HuH-7 (cell line): ENCODE measurements at regions not wholly inside any gene's neighbourhood (a gene's known extent, or its start where the extent isn't known, plus 50 kb on each side); places are given as distances from the start of the nearest gene placed in this dataset.

Experiments used
- DNase-seq: peaks from one replicate; pipeline ENCODE4 v3.0.0; 2011; ENCODE audit warnings: low spot score

DNA sequence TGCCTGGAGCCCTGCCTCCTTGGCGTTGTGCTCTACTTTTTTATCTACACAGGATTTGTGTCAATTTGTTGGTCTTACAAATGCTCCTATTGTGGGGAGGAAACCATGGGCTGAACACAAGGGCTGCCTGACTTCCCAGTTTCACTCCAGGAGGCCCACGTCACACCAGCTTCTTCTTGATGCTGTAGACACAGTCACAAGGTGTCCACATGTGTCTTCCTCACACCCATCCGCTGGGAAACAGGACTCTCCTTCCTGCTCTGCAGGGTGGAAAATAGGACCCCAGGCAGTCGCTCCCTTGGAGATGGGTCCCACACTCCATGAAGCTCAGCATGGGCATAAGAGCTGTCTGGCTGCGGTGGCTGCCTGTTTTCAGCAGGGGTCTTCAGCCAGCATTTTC is 468.2 kb downstream of the EPHA4 start:
- no peak for DNase-seq

DNA sequence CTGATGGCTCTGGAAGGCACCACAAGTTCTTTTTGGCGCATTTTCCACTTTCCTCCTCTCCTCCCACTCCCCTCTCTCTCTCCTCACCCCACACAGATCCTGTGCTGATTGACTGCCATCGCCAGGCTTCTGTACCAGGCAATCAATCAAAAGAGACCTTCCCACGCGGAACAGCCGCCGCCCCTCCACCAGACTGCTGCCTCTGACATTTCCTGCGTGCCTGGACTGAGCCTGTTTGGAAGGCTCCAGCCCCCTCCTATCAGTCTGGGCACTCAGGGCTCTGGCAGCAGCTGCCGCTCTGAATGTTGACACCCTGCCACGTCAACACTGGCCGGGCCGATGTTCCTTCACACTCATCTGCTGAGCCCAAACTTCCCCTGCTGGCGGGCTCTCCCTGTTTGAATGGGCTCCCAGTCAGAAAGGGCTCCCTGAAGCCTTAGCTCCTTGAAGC is 467.7 kb downstream of the EPHA4 start:
- no peak for DNase-seq

DNA sequence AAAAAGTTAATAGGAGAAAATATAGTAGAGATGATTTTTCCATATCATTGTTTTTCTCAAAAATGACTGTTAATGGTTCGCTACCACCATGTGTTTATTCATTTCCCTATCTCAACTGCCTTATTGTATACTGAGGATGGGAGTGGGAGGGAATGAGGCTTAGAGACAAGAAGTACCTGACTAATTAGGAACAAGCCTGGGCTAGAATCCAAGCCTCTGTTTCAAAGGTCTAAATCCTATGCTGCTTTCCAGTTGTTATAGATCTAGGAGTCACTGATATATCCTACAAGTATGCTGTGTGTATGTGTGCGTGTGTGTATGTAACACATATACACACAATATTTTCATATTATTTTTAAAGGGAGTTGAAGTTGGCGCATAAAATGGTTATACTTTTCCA is 465.9 kb downstream of the EPHA4 start:
- DNase-seq = no peak

DNA sequence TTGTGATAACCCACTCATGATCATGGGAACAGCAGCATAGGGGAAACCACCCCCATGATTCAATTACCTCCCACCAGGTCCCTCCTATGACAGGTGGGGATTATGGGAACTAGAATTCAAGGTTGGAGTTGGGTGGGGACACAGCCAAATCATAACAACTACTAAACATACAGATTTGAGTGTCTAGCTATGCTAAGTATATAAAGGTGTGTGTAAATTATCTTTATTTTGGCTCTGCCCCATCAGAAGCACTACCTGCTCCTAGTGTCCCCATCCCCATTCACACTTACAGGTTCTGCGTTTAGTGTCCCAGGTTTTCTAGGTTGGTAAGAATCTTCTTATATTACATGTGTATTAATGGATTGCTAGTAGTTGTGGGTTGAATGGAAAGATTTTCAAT is 464.7 kb downstream of the EPHA4 start:
- DNase-seq = no peak

DNA sequence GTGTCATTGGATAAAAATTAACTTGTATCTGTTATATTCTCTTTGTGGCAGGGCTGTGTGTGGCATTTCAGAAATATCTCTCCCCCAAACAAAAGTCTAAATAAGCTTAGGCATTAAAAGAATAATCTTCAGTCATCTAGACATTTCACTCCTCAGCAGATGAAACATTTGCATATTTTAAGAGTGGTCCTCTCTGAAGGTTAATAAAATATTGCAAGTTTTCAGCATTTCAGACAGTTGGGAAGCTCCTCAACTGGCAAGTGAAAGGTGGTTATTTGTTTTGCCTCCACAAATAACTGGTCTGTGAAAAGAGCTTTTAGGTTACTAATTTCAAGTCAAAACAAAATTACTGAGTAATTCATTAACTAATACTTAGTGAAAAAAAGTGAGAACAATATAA is 462.6 kb downstream of the EPHA4 start:
- DNase-seq = no peak

DNA sequence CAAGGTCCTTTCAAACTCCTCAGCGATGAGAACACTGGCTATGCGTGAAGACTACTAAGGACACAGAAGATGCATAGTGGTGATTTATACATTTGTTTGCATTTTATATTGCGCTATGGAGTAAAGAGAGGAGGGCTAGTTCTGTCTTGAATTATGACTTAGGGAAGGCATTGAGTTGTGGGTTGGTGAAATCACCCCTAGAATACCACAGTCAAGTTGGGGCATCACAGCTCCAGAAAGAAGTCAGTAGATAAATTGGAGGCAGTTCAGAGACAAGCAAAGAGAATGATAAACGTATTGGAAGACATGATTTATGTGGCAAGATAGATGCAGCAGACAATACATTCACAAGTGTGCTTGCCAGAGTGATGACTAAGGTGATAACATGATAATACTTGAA is 460.4 kb downstream of the EPHA4 start:
- no peak for DNase-seq

DNA sequence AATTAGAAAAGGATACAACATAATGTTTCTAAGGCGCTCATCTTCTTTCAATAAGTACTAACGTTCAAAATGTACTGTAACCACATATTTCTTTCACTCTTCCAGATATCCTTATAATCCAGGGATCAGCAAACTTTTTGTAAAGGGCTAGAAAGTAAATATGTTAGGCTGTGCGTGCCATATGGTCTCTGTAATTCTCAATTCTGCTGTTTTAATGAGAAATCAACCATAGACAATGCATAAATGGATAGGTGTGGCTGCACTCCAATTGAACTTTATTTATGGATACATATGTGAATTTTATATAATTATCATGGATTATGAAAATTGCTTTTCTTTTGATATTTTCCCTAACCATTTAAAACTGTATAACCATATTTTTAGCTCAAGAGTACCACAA is 459.4 kb downstream of the EPHA4 start:
- no peak for DNase-seq

DNA sequence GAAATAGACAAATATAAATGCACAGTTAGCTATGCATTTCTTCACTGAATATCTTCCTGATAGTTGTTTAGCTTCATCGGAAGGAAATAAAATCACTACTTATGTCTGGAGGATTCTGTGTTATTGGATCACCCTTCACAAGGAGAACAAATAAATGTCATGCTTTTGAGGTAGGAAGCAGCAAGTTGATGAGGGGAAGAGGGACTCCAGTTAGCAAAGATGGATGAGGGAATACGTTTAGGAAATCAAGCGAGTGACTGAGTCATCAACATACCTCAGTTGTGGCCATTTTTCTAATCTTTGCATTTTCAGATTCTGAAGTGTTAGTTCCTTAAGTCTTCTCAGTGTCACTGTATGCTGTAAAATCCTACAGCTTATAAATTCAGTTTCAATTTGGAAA is 456.2 kb downstream of the EPHA4 start:
- DNase-seq = no peak

DNA sequence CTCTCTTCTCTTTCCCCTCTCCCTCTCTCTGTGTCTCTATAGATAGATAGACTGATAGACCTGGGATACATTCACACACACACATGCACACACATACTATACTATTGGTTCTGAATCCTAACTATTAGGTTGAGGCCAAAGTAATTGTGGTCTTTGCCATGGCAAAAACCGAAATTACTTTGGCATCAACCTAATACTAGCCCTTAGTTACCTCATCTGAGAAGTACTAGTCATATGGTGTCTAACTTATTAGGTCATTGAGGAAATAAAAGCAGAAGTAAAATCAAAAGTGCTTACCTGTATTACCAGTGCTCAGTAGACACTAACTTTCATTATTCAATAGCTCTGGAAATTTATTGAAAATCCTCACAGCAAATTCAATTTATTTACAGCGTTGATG is 451.5 kb downstream of the EPHA4 start:
- no peak for DNase-seq

DNA sequence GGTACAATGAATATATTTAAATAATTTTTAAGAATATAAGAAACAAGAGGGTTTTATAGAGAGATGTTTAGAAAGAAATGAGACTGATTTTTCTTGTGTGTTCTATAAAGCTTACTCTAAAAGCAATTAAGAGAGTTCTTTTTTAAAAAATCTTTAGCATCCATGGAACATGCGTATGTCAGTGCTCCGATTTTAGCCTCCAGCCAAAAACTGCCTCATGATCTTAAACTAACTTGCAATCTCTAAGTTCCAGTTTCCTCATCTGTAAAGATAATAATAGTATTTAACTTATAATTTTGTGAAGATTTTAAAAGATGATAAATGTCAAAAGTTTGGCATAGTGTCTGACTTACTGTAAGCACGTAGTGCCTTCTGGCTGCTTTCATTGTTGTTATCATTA is 448.7 kb downstream of the EPHA4 start:
- DNase-seq = no peak

DNA sequence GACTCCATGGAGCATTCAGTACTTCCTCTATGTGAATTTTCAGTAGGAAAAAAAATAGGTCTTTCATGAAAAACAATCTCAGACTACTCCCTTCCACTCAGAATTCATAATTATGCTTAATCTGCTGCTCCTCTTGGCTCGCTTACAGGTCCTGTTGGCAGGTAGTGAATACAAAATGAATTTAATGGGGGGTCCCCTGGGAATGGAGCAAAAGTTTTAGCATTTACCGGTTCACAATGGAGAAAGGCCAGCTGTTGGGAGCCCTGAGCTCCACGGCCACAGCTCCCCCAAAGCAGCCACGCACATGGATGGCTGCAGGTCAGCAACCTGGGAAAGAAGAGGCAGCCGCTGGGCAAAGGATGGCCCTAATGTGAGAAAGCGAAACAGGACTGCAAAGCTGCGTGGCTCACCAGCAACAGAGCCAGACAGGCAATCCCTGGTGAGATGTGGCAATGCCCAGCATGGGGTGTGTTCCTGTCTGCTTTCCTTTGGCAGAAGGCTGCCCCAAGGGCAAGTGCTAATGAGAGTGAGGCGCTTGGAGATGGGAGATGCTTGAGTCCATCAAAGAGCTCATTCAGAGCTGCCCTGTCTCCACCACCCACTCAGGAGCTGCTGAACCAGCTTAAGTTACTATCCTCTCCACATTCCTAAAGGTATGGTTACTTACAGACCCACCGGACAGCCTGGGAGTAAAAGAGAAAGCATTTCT is 447.4 kb downstream of the EPHA4 start:
- no peak for DNase-seq

DNA sequence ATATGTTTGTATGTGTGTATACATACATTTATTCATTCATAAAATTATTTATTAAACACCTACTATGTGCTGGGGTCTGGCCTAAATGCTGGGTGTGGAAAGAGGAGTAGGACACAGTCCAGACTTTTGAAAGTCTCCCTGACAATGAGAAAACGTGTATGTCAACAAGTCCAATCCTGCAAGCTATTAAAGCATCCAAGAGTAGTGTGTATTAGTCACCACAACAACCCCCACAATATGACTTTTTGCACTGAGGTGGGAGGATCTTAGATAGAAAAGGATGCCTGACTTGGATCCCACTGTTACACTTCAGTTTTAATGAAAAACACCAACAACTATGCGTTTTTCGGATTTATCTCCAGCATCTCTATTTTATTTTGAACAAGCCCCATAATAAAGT is 446.4 kb downstream of the EPHA4 start:
- DNase-seq = no peak

DNA sequence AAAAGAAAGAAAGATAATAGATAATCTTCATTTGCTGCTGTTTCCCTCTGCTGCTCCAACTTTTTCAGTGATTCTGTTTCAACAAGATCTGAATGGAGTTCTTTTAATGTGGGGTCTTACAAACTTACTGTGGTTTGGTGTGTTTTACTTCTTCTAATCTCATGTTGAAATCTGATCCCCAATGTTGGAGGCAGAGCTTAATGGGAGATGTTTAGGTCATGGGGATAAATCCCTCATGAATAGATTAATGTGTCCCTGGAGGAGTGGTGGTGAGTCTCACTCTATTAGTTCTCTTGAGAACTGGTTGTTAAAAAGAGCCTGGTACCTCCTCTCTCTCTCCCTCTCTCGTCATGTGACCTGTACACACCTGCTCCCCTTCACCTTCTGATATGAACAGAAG is 442.4 kb downstream of the EPHA4 start:
- no peak for DNase-seq

DNA sequence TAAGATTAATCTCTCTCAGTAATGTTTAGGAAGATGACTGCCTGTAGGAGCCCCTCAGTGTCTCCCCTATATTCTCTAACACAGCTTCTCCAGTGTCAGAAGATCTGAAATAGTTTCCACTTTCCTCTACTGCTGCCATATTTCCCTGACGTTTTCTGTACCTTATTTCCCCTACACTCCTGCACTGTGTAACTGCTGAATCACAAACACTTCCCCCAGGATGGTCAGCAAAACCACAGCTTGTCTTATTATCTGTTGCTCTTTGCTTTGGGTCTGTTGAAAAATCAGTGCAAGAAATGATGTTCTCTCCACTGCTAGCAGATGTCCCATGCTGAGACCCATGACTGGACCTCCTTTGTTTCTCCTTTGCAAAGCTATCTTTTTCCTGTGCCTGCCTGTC is 441.7 kb downstream of the EPHA4 start:
- no peak for DNase-seq

DNA sequence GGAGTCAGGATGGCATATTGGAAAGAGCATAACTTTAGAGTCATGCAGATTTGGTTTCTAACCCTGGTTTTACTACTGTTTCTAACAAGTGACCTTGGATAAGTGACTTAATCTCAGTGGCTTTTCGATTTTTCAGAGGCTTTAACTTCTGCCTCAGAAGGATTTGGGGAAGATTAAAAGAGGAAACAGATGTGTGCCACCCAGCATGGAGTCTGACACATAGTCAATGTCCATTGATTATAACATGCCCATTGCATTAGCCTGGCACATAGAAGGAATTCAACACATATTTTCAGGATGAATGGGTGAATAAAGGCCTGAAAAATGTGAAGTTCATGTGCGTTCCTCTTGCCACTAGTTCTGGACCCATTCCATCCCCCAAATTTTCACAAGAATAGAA is 438.2 kb downstream of the EPHA4 start:
- DNase-seq = no peak

DNA sequence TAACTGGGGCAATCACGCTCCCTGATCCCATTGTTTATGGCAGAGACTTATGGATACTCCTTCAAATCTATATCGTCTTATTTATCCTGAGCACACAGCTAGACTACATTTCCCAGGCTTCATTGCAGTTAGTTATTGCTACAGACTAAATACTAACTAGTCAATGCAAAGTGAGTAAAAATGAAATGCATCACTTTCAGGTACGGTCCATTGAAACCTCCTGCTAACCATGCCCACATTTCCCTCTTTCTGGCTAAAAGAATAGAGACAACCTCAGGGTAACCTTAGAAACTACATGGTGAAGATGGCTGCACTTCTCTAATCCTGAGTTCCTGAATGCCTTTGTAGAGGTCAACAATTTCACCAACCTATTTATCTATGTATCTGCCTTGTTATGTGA is 437.4 kb downstream of the EPHA4 start:
- DNase-seq = no peak

DNA sequence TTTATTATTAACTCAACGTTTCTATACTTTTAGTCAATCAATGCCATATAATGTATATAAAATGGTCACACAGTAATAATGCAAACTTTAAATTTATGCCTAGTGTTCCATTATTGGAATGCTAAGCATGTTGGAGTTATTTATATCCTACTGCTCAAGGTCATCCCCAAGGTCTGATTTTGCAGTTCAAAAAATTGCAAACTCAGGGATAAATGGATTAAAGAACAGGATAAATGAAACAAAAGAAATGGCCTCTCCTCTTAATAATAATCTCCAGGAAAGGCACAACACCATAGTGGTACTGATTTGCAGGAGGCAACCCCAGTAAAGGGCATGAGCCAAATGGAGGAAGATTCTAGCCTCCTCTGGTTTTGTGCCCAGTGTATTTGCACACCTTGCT is 436.4 kb downstream of the EPHA4 start:
- no peak for DNase-seq

DNA sequence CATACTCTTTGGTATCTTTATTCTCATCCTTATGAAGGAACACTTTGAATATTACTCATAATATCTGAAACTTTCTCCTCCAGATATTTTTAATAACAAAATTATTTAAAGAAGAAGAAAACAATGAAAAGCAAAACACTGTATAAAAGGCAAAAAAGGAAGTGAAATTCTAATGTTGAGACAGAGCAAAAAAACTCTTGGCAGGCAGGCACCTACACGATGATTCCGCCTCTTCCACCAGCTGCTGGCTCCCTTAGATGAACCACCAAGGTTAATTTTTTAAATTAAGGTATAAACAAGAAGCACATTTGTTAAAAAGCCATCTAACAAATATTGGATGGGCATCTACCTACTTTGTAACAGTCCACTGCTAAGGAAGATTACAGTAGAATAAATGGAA is 434.7 kb downstream of the EPHA4 start:
- no peak for DNase-seq

DNA sequence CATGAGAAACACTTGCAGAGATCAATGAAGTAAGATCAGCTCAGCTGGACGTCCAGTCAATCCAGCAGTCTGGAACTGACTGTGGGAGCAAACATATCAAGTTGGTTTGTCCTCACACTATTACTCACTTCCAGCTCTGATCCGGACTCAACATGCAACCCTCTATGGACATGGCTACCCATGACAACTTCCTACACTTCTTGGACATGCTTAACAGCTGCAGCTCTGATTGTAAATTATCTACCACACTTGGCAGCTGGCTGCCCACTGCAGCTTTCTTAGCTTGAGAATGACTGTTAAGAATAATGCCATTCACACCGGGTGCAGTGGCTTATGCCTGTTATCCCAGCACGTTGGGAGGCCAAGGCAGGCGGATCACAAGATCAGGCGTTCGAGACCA is 429.8 kb downstream of the EPHA4 start:
- DNase-seq = no peak

DNA sequence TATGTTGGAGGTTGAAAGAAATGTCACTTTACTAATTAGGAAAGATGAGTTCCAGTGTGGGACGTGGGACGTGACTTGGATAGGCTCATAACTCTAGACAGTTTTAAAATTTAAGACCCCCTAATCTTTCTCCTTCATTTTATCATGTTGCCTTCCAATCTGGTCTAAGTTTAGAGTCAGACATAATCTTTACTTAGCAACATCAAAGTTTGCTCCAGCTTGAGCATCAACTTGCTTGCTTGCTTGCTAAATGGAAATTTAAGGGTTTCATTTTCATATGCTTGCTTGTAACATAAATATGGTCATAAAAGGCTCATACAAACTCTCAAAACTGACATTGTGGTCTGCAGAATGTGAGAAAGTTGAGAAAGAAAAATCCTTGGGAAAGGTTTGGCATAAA is 428.9 kb downstream of the EPHA4 start:
- no peak for DNase-seq

DNA sequence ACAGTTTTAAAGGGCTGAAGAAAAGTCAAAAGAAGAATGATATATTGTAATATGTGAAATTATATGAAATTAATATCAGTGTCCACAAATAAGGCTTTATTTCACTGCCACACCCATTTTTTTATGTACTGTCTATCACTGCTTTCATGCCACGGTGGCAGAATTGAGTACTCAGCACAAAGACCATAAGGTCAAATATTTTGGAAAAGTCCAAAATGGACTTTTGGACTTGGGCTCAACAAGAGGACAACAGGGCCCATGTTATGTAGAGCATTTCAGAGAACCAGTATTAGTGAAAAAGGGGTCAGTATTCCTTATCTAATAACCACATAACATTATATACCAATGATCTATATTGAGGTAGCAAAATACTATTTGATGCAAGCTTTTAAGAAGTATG is 427.2 kb downstream of the EPHA4 start:
- DNase-seq = no peak

DNA sequence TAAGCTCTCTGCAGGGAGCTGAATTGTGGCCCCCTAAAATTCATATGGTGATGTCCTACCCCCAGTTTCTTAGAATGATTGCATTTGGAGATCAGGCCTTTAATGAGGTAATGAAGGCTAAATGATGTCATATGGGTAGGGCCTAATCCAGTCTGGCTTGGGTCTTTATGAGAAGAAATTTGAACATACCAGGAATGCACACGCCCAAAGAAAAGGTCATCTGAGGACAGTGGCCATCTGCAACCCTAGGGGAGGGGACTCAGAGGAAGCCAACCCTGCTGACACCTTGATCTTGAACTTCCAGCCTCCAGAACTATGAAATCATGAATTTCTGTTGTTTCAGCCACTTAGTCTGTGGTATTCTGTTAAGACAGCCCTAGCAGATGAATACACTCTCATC is 426.7 kb downstream of the EPHA4 start:
- DNase-seq = no peak

DNA sequence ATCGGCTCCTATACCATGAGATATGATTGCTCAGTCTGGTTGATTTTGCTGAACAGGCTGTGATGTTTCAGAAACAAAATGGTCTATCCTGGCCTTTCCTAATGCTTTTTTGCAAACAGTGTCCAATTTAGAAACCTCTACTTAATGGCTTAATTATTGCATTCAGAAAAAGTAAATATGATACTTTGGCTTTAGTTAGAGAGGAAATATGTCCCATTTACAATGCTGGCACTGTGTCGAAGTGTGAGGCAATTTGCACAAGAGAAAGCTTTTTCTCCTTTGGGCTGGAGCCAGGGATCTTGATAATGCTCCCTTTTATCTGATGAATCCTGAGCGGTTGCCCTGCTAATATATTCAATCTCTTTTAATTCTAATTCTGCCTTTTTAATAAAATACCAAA is 418.9 kb downstream of the EPHA4 start:
- DNase-seq = no peak

DNA sequence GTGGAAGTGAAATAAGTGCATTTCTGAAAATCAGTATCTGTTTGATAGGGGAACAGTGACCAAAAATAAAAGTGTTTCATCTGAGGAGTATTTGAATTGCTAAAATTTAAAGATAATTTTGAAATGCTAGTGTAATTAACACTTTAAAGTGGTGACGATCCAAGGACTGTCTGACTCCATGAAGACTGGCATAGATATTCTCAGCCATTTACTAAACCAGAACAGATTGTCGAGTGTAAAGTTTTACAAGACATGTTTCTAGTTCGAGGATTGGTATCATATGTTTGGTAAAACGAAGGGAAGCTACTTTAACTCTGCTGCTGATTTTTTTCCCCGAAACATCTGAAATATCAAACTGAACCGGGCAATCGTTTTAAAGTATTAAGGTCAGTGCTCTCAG is 417.9 kb downstream of the EPHA4 start:
- no peak for DNase-seq
